Stimulated activated CD4-positive, alpha-beta T cell treated with anti-CD3 and anti-CD28 coated beads, TNF-alpha, amount 100 ng/mL, for 1 hour (primary cell): ENCODE measurements at regions not wholly inside any gene's neighbourhood (a gene's known extent, or its start where the extent isn't known, plus 50 kb on each side); places are given as distances from the start of the nearest gene placed in this dataset.

ENCODE experiments used
- DNase-seq, 3 donors: peaks; one replicate each; pipeline ENCODE4 v3.0.0-alpha.2; 2020; ENCODE audit warnings: low read depth in 3 of 3, low spot score in 1 of 3

DNA sequence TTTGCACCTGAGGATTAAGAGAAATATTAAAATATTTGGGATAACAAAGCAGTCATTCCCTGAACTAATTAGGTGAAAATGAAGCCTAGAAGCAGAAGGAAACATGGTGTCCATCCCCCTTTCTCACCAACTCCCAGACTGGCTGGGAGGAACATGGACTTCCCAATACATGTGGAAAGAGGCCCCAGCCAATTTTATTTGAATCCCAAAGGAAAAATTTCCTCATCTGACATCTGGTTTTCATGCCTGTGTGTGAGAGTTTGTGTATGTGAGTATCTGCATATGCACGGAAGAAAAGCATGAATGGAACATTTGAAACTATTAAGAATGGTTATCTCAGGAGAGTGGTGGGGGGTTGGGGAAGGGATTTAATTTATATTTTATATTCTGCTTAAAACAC is 84.3 kb downstream of the COPS8 start:
- DNase-seq, result no peak

DNA sequence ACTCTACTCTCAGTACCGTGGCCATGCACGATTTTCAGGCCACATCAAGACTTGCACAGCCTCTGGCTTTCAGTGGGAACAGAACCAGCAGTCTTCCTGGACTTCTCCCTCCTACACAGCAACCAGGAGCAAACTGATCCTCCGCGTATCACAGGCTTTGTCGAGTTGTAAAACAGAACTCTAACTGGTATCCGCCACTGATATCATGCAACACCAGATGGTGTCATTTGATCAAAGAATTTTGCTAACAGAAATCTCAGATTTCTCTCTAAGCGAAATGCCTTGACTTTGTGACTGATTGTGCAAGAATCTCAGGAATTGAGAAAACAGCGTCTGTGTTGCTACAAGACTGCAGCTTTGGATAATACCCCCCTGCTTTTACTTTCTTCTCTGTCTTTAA is 85.7 kb downstream of the COPS8 start:
- DNase-seq, result no peak

DNA sequence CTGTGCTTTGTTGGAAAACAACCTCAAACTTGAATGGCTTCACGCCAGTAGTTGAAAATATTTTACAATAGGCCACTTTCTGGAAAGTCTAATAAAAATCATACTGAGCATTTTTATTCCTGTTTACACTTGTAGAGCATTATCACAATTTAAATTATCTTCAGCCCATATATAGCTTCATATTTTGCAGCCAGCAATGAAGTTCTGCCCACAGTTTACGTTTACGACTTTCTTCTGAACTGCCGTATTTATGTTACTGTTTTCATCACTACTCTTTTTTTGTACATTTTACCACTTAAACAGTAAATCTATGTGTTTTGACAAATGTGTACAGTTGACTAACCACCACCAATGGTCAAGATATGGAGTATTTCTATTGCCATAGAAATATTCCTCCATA is 86.2 kb downstream of the COPS8 start:
- DNase-seq, result no peak

DNA sequence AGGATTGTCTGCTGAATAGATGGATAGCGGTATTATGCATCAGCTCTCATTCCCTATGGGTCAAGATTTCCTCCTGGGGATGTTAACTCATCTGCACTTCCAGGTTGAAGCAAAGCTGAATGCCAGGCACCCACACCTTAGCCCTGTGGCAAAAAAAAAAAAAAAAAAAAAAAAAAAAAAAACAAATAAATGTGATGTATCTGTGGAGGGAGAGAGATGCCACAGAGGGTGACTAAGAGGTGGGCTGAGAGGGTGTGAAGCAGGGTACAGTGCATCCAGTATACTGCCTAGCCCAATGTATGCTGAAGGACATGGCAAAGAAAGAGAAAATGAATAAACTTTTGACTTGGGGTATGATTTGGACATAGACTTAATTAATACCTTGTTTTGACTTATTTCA is 91.4 kb downstream of the COPS8 start:
- DNase-seq, result no peak

DNA sequence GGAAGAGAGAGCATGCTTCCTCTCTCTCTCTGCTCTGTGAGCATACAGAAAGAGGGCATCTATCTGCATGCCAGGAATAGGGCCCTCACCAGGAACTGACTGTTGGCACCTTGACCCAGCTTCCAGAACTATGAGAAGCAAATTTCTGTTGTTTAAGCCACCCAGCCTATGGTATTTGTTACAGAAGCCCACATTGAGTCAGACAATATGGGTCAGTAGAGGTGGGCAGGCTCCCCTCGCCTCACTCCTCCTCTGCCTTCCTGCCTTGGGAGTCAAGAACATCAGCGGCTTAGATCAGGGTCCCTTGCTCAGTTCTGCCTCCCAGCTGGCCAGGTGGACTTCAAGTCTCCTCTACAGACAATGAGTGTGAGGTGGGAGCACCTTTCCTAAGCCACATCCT is 92.3 kb downstream of the COPS8 start:
- no peak for DNase-seq

DNA sequence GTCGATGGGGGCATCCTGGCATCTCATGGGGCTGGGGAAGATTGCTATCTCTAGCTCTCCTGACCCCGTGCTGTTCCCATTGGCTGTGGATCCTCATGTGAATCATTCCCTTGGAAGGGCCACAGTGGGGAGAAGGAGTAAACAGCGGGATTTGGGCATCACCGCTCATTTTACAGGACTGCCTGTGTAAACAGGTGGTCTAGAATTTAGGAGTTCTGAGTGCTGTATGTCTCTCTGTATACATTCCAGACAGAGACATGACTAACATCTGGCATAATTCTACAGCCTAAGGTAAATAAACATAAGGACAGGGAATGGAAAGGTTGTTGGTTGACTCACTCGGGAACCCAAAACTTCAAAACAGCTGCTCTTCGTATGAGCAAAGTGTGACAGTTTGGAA is 92.7 kb downstream of the COPS8 start:
- no peak for DNase-seq

DNA sequence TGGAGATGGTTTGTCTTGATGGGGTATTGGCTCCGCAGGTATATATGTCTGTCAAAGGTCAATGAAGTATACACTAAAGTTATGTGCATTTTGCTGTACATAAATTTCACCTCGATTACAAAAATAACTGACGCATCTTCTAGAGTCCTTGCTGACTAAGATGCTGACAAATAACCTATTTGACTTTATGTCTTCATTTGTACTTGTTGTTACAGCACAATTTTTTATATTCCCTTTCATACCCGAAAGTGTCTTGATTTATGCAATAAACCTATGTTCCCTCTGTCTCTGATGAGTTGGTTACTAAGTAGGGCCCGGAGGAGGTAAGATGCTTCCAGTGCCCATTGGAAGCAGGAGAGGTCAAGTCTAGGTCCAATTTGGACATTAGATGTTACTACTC is 93.5 kb downstream of the COPS8 start:
- DNase-seq, result no peak

DNA sequence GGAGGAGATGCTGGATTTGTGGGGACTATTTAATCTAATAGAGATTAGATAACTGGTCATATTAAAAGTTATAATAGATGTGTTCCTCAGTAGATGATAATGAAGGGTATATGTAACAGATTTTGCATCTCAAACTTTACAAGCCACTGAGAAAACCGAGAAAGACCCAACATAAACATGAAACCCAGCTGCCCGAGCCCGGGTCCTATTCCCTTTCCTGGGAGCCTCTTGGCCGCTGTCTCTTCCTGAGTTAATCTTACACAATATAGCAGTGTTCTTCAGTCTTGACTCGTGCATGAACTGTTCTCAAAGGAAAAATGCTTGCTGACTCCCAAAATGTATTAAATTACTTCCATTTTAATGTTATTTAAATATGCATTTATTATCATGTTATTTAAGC is 94.5 kb downstream of the COPS8 start:
- no peak for DNase-seq

DNA sequence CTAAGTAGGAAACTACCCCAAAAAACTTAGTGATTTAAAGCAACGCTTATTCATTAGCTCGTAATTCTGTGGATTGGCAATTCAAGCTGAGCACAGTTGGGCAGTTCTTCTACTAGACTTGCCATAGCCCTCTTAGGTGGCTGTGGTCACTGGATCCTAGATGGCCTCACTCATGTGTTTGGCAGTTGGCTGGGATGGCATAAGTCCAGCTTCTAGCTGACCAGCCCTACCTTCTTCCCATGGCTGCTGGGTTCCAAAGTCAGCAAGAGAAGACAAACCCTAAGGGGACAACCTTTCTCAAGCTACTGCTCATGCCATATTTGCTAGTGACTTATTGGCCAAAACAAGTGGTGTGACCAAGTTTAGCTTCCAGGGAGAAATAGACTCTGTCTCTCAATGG is 95.3 kb downstream of the COPS8 start:
- DNase-seq, result no peak

DNA sequence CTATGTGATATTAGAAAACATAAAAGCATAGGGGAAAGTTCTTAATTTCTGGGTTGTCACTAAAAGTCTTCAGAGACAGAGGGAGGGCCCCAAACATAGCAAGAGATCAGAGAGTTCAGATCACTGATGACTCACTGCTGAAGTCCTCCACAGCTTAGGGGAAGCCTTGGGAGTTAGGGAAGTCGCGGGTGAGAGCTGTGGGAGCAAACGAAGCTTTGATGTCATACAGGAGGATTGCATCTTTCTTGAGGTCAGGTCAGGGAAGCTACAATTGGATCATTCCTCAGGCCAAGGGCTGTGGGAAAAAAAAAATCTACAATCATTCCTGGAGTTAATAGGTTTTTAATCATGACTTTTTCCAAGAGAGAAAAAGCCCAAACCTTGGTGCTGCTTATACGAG is 96.2 kb downstream of the COPS8 start:
- no peak for DNase-seq

DNA sequence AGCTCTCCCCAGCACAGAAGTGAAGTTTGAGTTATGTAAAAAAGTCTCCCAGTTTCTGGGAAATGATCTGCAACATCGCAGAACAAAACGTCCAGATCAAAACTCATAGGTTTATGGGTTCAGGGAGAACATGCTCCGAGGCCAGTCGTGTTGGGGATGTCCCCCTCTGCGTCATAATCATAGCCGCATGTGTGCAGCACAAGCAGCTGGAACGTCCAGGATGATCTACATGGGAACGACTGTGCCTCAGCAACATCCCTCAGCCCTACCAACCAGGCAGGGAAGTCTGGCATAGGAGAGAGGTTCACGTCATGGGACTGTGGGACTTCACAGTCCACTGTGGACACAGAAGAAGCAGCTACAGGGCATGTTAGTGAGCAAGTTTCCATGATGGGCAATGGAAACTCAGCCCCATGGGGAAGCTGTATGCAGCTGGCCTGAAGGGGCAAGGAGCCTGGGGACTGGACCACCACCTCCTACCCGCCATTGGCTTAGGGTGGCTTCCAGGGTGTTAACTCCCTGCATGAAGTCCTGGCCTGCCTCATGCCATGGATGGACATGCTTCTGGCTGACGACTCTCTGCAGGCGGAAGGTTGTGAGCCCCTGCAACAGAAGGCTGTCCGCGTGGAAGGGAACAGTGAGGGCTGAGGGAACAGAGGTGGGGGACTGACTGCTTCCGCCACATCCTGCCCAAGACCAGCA is 96.9 kb downstream of the COPS8 start:
- no peak for DNase-seq

DNA sequence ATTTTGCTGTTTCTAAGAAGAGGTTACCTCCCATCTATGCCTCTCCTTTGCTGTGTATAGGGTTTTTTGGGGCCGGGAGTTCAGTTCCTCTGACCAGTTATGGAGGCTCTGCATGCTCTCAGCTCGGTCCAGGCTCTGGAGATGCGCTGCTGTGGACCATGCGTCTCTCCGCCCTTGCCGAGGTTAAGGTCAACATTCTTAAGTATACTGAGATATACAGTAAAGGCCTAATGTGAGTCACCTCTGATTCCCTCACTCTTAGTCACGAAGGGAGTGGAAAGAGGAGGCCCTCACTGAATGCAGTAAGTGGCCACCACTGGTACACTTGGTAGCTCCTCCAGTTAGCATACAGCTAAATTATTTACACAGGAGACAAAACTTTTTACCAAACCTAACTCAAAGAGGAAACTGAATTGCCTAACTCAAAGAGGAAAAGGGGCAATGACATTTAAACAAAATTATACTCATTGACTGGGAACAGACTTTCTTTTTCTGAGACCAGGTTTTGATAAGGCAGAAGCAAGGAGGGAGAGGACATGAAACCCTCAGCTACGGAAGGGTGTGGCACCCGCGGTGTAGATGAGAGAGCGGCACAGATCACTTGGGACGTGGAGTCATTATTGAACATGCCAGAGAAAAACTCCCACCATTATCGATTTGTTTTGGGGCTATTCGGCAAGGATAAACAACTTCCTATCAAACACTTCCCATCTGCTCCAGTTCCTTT is 98.7 kb downstream of the COPS8 start:
- DNase-seq, result no peak

DNA sequence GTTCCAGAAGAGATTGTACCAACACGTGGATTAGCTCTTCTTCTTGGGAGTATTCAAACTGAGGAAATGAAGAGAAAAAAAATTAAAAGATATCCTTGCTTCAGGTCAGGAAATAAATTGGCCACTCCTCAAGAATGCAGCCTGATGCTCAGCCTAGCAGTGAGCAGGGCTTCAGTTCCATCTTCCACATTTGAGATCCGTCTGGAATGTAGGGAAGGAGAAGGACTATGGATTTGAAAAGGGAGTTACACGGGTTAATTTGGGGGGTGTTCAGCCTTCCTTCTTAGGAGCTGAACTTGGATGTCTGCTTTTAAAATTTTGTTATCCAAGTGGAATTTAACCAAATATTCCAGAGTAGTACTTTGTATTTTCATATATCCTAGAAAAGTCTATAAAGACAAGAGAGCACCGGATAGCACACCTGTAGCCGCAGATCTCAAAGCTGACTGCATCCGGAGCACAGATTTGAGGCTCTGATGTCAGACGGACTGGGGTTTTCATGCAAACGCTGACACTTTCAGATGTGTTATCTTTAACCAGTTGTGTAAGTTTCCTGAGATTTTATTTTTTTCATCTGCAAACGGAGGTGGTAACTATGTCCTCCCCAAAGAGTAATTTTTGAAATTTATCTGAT is 99.3 kb downstream of the COPS8 start:
- DNase-seq, result no peak

DNA sequence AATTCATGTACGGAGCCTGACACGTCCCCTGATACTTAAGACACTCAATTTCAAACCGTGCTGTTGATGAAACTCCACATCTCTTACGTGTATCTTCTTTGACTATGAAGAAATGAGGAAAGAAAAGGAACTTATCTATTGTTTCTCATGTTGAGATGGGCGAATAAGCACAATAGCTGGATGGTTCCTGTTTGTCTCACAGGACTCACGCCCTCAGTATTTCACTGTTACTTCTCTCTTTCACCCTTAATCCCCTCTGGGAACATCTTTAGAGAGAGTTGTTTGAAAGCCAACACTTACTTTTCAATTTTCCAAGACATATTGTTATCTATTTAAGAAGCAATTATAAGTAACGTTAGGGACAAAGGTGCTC is 99.8 kb downstream of the COPS8 start:
- DNase-seq, result no peak

DNA sequence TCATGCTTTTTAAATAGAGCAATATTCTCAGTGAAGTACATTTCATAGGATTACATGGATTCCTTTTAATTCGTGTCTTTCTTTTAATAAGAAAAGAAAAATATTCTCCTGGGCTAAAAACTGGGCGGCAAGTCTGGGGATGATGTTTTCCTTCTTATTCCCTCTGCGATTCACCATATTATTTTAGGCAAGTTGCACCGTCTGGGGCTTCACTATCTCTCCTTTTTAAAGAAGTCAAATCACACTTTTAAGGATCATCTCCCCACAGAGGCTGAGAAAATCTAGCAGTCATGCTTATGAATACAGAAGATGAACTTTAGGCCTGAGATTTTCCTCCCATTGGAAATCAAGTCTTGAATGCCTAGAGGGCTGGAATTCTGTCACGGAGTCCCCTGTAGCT is 104.1 kb downstream of the COPS8 start:
- DNase-seq, result no peak

DNA sequence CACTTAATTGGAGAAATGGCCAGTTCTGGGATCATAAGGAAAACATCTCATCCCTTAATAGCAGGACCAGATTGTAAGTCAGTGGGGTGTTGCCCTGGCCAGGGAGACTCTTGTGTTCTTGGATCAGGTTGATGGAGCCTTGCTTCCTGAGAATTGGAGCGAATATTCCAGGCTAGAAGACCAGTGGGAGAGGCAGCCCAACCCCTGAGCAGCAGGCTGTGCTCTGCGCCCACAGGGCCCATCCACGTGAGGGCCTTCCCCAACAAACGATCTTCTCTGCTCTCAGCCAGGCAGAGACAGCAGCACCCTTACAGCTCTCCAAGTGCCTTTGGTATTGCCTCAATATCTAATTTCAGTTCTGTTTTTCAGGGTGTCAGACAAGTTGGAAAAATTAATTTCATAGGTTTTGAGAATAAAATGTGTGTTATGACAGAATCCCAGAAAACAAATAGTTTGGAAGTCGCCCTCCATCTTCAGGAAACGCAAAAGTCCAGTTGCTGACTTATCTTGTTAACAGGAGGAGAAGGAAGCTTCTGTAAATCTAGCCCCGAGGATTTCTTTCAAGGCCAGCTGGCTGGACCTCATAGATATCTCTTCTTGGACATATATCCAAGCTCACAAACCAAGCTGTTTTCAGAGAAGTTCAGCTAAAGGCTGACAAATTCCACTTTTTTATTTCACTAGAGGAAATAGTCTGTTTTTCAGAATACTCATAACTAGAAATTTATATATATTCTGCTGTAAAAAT is 105.5 kb downstream of the COPS8 start:
- DNase-seq, result no peak

DNA sequence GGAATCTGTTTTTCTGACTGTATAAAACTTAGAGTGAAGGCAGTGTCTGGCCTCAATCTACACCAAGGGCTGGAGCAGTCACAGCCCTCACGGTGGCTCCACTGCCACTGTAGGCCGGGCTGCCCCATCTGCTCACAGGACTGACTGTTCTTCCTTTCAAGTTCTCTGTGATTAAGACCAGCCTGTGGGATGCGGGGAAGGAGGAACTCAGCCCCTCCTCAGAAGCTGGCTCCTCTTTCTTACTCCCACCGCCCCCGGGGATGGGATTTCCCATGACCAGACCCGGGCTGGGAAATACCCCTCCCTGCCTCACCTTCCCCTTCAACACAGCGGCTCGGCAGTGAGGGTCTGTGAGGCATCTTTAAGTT is 106.0 kb downstream of the COPS8 start:
- no peak for DNase-seq

DNA sequence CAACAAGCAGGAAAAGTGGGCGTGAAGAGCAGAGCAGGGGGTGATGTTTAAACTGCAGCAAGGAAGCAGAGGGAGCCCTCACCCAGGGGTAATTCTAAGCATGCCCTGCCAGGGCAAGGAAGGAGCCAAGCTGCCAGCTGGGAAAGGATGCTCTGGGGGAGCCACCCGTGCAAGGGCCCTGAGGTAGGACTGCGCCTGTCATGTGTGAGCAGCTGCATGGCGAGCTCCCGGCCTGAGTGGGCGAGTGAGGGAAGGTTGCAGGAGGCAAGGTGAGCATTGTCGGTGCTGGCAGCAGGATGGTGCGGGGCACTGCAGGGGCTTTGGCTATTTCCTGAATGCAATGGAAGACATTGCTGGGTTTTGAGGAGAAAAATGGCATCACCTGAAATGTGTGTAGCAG is 107.2 kb downstream of the COPS8 start:
- DNase-seq, result no peak

DNA sequence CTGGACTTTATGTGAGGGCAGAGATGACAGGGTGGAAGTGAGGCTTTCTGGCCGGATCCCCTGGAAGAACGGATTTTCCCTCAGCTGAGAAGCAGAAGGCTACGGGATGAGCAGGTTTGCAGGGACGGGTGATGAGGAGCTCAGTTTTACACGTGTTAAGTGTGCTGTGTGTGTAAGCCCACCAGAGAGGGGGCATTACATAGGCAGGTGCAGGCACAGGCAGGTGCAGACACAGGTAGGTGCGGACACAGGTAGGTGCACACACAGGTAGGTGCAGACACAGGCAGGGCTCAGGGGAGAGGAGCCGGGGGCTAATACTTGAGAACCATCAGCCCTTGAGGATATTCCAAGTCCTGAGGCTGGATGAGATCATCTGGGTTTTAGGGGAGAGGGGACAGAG is 107.7 kb downstream of the COPS8 start:
- no peak for DNase-seq

DNA sequence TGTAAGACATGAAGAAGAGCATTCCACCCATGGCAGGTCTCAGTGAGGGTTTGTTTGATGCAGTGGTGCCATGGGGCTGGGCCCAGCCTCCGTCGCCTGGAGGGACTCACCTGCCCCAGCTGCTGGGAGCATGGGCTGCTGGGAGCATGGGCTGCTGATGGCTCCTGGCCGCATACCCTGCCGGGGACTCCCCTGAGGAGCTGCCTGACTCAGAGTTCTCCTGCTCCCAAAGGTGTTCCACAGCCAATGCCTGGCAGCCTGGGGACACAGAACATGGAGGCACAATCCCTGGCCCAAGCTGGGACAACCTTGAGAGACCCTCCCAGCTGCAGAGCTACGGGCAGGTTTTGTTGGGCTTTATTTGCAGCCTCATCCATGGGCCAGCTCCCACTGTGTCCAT is 108.4 kb downstream of the COPS8 start:
- DNase-seq, result no peak

DNA sequence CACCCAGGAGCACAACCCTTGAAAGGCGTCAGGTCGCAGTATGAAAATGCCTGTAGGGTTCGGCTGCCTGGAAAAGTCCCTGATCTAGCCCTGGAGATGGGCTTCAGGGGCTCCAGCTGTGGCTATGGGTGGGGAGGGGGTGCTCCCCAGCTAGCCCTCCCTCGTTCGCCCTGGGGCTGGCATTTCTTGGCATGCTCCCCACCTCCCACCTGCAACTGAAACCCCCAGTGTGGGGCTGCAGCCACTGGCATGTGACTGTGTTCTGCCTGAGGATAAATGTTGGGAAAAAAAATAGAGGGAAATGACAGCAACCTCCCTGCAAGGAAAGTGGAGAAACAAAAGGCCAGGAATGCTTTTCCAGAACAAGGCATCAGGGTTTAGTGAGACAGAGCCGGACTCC is 109.2 kb downstream of the COPS8 start:
- DNase-seq, result no peak
